ENCODE measurements at regions not wholly inside any gene's neighbourhood (a gene's known extent, or its start where the extent isn't known, plus 50 kb on each side); places are given as distances from the start of the nearest gene placed in this dataset.

DNA sequence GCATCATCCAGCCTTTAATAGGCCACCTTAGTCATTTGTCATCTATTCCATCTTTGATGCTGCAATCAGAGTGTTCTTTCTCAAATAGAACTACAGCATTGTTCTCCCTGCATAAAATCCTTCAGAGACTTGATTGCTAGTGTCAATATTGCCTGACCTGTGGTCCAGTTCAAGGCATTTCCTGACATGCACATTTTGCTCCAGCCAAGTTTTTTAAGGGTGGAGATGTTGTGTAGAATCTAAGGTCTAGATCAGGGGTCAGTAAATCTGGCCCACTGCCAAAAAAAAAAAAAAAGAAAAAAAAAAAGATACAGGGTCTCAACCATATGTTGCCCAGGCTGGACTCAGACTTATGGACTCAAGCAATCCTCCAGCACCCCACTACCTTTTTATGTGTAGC is 354.4 kb downstream of the FRK start:
- POLR2A ChIA-PET, result no interaction called here
- RAD21 ChIA-PET (ENCODE audit: unreplicated experiment), result no interaction called here
- no peak for FAIRE-seq
- Histone ChIP-seq H3K79me2 (ENCODE audit: control insufficient read depth, insufficient read depth, low read length) (no peaks in the 10 kb centered on the region), H3K4me2 (ENCODE audit: control insufficient read depth, insufficient read depth) (no peak overlapping the region), H2AFZ (ENCODE audit: control insufficient read depth, low read depth, low read length) (no peak overlapping the region), H4K20me1 (ENCODE audit: control insufficient read depth, insufficient read depth) (no peaks in the 10 kb centered on the region), H3K27me3 (replicated peaks in 1 of 2; ENCODE audit: control insufficient read depth in 2 of 2, insufficient read depth in 2 of 2, low read length in 1 of 2) (no peaks in the 10 kb centered on the region), H3K4me1 (ENCODE audit: control insufficient read depth, insufficient read depth, low read length) (no peaks in the 10 kb centered on the region), H3K27ac (ENCODE audit: control insufficient read depth, insufficient read depth) (no peak overlapping the region), H3K9me3 (replicated peaks; ENCODE audit: control insufficient read depth, insufficient read depth, low read length) (no peaks in the 10 kb centered on the region; the same call in 2 of the 3 replicates), H3K4me3 (no peak overlapping the region), H3K36me3 (ENCODE audit: control insufficient read depth in 2 of 2, insufficient read depth in 2 of 2, low read length in 1 of 2) (no peaks in the 10 kb centered on the region), H3K9ac (ENCODE audit: control insufficient read depth, insufficient read depth, low read length) (no peak overlapping the region)
- DNase-seq (ENCODE audit: low read depth, low spot score), result no peak
- in situ Hi-C loops (cut with MboI) (no loop called here), intact Hi-C loops (cut with micrococcal nuclease; ENCODE audit: unreplicated experiment) (no loop called here)
- no TSS peak for BruUV-seq (replicated peaks)
- SMC1A ChIA-PET (ENCODE audit: uncharacterized antibody, unreplicated experiment), result no interaction called here
- no peak for ATAC-seq
- CTCF ChIA-PET, result interaction anchor here (1.3 kb wide), 1 partner anchor 9 kb away, joined by 5 read pairs; no protein-coding TSS in a partner anchor
- TF ChIP-seq BHLHE40 (IDR thresholded peaks at IDR 0.05; ENCODE audit: borderline replicate concordance in 1 of 2, low read depth in 2 of 2, low read length in 1 of 2), result no peak
- no peak for TF ChIP-seq TCF12 (IDR thresholded peaks at IDR 0.05; ENCODE audit: low read depth, low read length)
- no peak for TF ChIP-seq SMC3 (IDR thresholded peaks at IDR 0.05; ENCODE audit: borderline replicate concordance, low read length)
- TF ChIP-seq, protein P1, sequence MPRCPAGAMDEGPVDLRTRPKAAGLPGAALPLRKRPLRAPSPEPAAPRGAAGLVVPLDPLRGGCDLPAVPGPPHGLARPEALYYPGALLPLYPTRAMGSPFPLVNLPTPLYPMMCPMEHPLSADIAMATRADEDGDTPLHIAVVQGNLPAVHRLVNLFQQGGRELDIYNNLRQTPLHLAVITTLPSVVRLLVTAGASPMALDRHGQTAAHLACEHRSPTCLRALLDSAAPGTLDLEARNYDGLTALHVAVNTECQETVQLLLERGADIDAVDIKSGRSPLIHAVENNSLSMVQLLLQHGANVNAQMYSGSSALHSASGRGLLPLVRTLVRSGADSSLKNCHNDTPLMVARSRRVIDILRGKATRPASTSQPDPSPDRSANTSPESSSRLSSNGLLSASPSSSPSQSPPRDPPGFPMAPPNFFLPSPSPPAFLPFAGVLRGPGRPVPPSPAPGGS (IDR thresholded peaks at IDR 0.05; ENCODE audit: borderline replicate concordance, insufficient read depth, low read depth, low read length, poor library complexity, severe bottlenecking), result no peak
- no peak for TF ChIP-seq SUZ12 (IDR thresholded peaks at IDR 0.05; ENCODE audit: unreplicated experiment)
- no peak for TF ChIP-seq MXI1 (IDR thresholded peaks at IDR 0.05; ENCODE audit: low read depth, low read length)
- TF ChIP-seq NFYA (IDR thresholded peaks at IDR 0.05; ENCODE audit: borderline replicate concordance, low read depth, low read length), result no peak
- no peak for TF ChIP-seq POLR2A (IDR thresholded peaks at IDR 0.05; ENCODE audit: low read depth, low read length)
- TF ChIP-seq, protein P2, sequence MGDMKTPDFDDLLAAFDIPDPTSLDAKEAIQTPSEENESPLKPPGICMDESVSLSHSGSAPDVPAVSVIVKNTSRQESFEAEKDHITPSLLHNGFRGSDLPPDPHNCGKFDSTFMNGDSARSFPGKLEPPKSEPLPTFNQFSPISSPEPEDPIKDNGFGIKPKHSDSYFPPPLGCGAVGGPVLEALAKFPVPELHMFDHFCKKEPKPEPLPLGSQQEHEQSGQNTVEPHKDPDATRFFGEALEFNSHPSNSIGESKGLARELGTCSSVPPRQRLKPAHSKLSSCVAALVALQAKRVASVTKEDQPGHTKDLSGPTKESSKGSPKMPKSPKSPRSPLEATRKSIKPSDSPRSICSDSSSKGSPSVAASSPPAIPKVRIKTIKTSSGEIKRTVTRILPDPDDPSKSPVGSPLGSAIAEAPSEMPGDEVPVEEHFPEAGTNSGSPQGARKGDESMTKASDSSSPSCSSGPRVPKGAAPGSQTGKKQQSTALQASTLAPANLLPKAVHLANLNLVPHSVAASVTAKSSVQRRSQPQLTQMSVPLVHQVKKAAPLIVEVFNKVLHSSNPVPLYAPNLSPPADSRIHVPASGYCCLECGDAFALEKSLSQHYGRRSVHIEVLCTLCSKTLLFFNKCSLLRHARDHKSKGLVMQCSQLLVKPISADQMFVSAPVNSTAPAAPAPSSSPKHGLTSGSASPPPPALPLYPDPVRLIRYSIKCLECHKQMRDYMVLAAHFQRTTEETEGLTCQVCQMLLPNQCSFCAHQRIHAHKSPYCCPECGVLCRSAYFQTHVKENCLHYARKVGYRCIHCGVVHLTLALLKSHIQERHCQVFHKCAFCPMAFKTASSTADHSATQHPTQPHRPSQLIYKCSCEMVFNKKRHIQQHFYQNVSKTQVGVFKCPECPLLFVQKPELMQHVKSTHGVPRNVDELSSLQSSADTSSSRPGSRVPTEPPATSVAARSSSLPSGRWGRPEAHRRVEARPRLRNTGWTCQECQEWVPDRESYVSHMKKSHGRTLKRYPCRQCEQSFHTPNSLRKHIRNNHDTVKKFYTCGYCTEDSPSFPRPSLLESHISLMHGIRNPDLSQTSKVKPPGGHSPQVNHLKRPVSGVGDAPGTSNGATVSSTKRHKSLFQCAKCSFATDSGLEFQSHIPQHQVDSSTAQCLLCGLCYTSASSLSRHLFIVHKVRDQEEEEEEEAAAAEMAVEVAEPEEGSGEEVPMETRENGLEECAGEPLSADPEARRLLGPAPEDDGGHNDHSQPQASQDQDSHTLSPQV (IDR thresholded peaks at IDR 0.05), result no peak
- no peak for TF ChIP-seq KAT2A (conservative IDR thresholded peaks at IDR 0.05; ENCODE audit: control insufficient read depth, low read depth, low read length)
- no peak for TF ChIP-seq SMAD5 (IDR thresholded peaks at IDR 0.05; ENCODE audit: low read depth)
- TF ChIP-seq SREBF1 (IDR thresholded peaks at IDR 0.05; ENCODE audit: low read length), result no peak
- no peak for TF ChIP-seq NFIC (IDR thresholded peaks at IDR 0.05; ENCODE audit: low read depth, low read length)
- TF ChIP-seq CEBPB (IDR thresholded peaks at IDR 0.05; ENCODE audit: borderline replicate concordance in 1 of 2, low read depth in 2 of 2, low read length in 2 of 2), result no peak
- TF ChIP-seq, protein P3, sequence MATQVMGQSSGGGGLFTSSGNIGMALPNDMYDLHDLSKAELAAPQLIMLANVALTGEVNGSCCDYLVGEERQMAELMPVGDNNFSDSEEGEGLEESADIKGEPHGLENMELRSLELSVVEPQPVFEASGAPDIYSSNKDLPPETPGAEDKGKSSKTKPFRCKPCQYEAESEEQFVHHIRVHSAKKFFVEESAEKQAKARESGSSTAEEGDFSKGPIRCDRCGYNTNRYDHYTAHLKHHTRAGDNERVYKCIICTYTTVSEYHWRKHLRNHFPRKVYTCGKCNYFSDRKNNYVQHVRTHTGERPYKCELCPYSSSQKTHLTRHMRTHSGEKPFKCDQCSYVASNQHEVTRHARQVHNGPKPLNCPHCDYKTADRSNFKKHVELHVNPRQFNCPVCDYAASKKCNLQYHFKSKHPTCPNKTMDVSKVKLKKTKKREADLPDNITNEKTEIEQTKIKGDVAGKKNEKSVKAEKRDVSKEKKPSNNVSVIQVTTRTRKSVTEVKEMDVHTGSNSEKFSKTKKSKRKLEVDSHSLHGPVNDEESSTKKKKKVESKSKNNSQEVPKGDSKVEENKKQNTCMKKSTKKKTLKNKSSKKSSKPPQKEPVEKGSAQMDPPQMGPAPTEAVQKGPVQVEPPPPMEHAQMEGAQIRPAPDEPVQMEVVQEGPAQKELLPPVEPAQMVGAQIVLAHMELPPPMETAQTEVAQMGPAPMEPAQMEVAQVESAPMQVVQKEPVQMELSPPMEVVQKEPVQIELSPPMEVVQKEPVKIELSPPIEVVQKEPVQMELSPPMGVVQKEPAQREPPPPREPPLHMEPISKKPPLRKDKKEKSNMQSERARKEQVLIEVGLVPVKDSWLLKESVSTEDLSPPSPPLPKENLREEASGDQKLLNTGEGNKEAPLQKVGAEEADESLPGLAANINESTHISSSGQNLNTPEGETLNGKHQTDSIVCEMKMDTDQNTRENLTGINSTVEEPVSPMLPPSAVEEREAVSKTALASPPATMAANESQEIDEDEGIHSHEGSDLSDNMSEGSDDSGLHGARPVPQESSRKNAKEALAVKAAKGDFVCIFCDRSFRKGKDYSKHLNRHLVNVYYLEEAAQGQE (IDR thresholded peaks at IDR 0.05; ENCODE audit: low read depth, low read length), result no peak
